Astrocyte of the cerebellum (primary cell): ENCODE measurements at regions not wholly inside any gene's neighbourhood (a gene's known extent, or its start where the extent isn't known, plus 50 kb on each side); places are given as distances from the start of the nearest gene placed in this dataset.

Source experiments
- DNase-seq: peaks from one replicate; pipeline ENCODE4 v3.0.0-alpha.2; 2011; ENCODE audit warnings: low read depth
- H3K4me3 ChIP-seq: 2 replicates; pipeline ENCODE4 v1.5.1; 2011; ENCODE audit warnings: mild to moderate bottlenecking, low read depth, low read length, moderate library complexity
- CTCF ChIP-seq: IDR thresholded peaks from 2 replicates; pipeline ENCODE4 v1.5.1; 2012; ENCODE audit warnings: low read length, low read depth, moderate library complexity, mild to moderate bottlenecking; ENCODE audit errors: missing control alignments
- in situ Hi-C: cut with HindIII; loops from 2 replicates; pipeline ENCODE4 v1.10.0; 2017; ENCODE audit warnings: low sequenced_read_pairs

GRCh38 chr2:21693081-21693480 is 569.3 kb downstream of the TDRD15 start:
- in situ Hi-C loops = no loop called here
- TF ChIP-seq CTCF = no peak
- DNase-seq = no peak
- H3K4me3 ChIP-seq = no peak overlapping the region

- DNase-seq = no peak
- no peak overlapping the region for H3K4me3 ChIP-seq
- TF ChIP-seq CTCF = no peak
- in situ Hi-C loops = no loop called here
These were observed 570.5 kb downstream of the TDRD15 start for GRCh38 chr2:21694079-21694878.

- no peak for DNase-seq
- no peak for TF ChIP-seq CTCF
- in situ Hi-C loops = no loop called here
- no peak overlapping the region for H3K4me3 ChIP-seq
These were observed 573.1 kb downstream of the TDRD15 start for GRCh38 chr2:21696900-21697299.

GRCh38 chr2:21700644-21701043 is 576.9 kb downstream of the TDRD15 start:
- no peak for TF ChIP-seq CTCF
- in situ Hi-C loops = no loop called here
- DNase-seq = no peak
- H3K4me3 ChIP-seq = no peak overlapping the region

- in situ Hi-C loops = no loop called here
- TF ChIP-seq CTCF = no peak
- H3K4me3 ChIP-seq = no peak overlapping the region
- DNase-seq = no peak
These were observed 586.3 kb downstream of the TDRD15 start for GRCh38 chr2:21710031-21710430.

- in situ Hi-C loops = no loop called here
- no peak for TF ChIP-seq CTCF
- no peak overlapping the region for H3K4me3 ChIP-seq
- DNase-seq = no peak
These were observed 586.7 kb downstream of the TDRD15 start for GRCh38 chr2:21710496-21710895.
